ENCODE measurements at regions not wholly inside any gene's neighbourhood (a gene's known extent, or its start where the extent isn't known, plus 50 kb on each side); places are given as distances from the start of the nearest gene placed in this dataset.
"Not testable (repeated sequence)": the region's sequence is repeated elsewhere in the genome, so short reads cannot be mapped to it uniquely, and the experiment has no call there.

- FAIRE-seq, result no peak
These were observed 190.5 kb downstream of the TMEM26 start for GRCh38 chr10:61262486-61263261.

GRCh38 chr10:61257956-61258496, 195.2 kb downstream of the TMEM26 start:
- no peak for FAIRE-seq

GRCh38 chr10:61257136-61257535, 196.0 kb downstream of the TMEM26 start:
- FAIRE-seq, result no peak

GRCh38 chr10:61252326-61252725, 200.9 kb downstream of the TMEM26 start:
- FAIRE-seq, result not testable (repeated sequence)

GRCh38 chr10:61251089-61251488, 202.1 kb downstream of the TMEM26 start:
- no peak for FAIRE-seq

- no peak for FAIRE-seq
These were observed 203.1 kb downstream of the TMEM26 start for GRCh38 chr10:61250131-61250530.

- no peak for FAIRE-seq
These were observed 205.2 kb downstream of the TMEM26 start for GRCh38 chr10:61248013-61248412.

GRCh38 chr10:61244261-61244775, 208.9 kb downstream of the TMEM26 start:
- FAIRE-seq, result no peak

GRCh38 chr10:61232780-61233179, 220.4 kb downstream of the TMEM26 start:
- no peak for FAIRE-seq

- no peak for FAIRE-seq
These were observed 227.2 kb downstream of the TMEM26 start for GRCh38 chr10:61225939-61226338.

GRCh38 chr10:61223576-61223975, 229.6 kb downstream of the TMEM26 start:
- no peak for FAIRE-seq

GRCh38 chr10:61219696-61220095, 233.5 kb downstream of the TMEM26 start:
- no peak for FAIRE-seq

- no peak for FAIRE-seq
These were observed 235.2 kb downstream of the TMEM26 start for GRCh38 chr10:61217851-61218565.

GRCh38 chr10:61215246-61215645, 237.9 kb downstream of the TMEM26 start:
- no peak for FAIRE-seq

- no peak for FAIRE-seq
These were observed 241.7 kb downstream of the TMEM26 start for GRCh38 chr10:61211468-61211867.

- FAIRE-seq, result no peak
These were observed 253.1 kb upstream of the RHOBTB1 start for GRCh38 chr10:61197057-61197456.

- no peak for FAIRE-seq
These were observed 251.2 kb upstream of the RHOBTB1 start for GRCh38 chr10:61195211-61195610.

GRCh38 chr10:61192589-61192988, 248.6 kb upstream of the RHOBTB1 start:
- FAIRE-seq, result not testable (repeated sequence)

GRCh38 chr10:61192042-61192441, 248.1 kb upstream of the RHOBTB1 start:
- no peak for FAIRE-seq

- no peak for FAIRE-seq
These were observed 245.9 kb upstream of the RHOBTB1 start for GRCh38 chr10:61189912-61190311.

- no peak for FAIRE-seq
These were observed 244.7 kb upstream of the RHOBTB1 start for GRCh38 chr10:61188691-61189090.

- FAIRE-seq, result no peak
These were observed 244.1 kb upstream of the RHOBTB1 start for GRCh38 chr10:61188101-61188500.

GRCh38 chr10:61187601-61188000, 243.6 kb upstream of the RHOBTB1 start:
- no peak for FAIRE-seq

GRCh38 chr10:61186408-61186807, 242.4 kb upstream of the RHOBTB1 start:
- no peak for FAIRE-seq

Data from TTC549 (cell line).